Ascending aorta (tissue), 2 donors: ENCODE measurements at regions not wholly inside any gene's neighbourhood (a gene's known extent, or its start where the extent isn't known, plus 50 kb on each side); places are given as distances from the start of the nearest gene placed in this dataset.
"Not testable (repeated sequence)": the region's sequence is repeated elsewhere in the genome, so short reads cannot be mapped to it uniquely, and the experiment has no call there.

ENCODE experiments used
- DNase-seq, 2 donors: peaks; one replicate each; pipeline ENCODE4 v3.0.0-alpha.2; 2019; ENCODE audit warnings: low spot score in 2 of 2
- H3K27ac ChIP-seq, 2 donors: fragments of 200-600 bp; sonication (generic); one replicate each; pipeline ENCODE4 v1.5.1; 2016 to 2017; ENCODE audit warnings: mild to moderate bottlenecking in 1 of 2
- H3K27me3 ChIP-seq: fragments of 200-600 bp; sonication (generic); one replicate; pipeline ENCODE4 v1.5.1; 2017
- H3K36me3 ChIP-seq, 2 donors: fragments of 200-600 bp; sonication (generic); one replicate each; pipeline ENCODE4 v1.5.1; 2016
- H3K4me1 ChIP-seq, 2 donors: fragments of 200-600 bp; sonication (generic); one replicate each; pipeline ENCODE4 v1.5.1; 2016 to 2017; ENCODE audit warnings: mild to moderate bottlenecking in 1 of 2
- H3K4me3 ChIP-seq, 2 donors: fragments of 200-600 bp; sonication (generic); one replicate each; pipeline ENCODE4 v1.5.1; 2016 to 2017; ENCODE audit warnings: mild to moderate bottlenecking in 1 of 2
- H3K9me3 ChIP-seq, 2 donors: fragments of 200-600 bp; sonication (generic); one replicate each; pipeline ENCODE4 v1.5.1; 2016
- CTCF ChIP-seq, 3 experiments: fragments of 200-600 bp in 2 of 3; fragments of 450-650 bp in 1 of 3; sonication (generic) in 2 of 3; IDR thresholded peaks; one replicate each; pipeline ENCODE4 v1.5.1; 2016 to 2019; ENCODE audit warnings: antibody characterized with exemption in 3 of 3, mild to moderate bottlenecking in 1 of 3, moderate library complexity in 1 of 3
- intact Hi-C: fragments of 100-400 bp; cut with DNase I; formaldehyde crosslinking; loops from one replicate; pipeline ENCODE4 v1.15.1; 2023

DNA sequence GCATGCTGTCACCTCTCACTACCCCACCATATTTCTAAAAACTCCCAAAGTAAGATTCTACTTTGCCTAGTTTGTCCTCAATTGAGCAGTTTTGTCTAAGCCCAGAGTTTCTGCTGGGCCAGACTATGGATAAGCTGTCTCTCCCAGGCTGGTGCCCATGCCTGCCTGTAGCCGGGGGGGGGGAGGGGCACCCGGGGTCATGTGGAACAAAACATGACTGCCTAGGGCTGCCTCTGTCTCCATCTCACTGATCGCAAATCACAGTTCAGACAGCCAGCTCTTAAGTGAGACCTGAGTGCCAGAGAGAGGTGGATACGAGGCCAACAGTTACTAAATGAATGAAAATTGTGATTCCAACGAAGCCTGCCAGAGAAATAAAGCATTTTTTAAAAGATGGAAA is 78.8 kb upstream of the RPRML start:
- Histone ChIP-seq H3K27me3 (no peaks in the 10 kb centered on the region), H3K4me1 (no peaks in the 10 kb centered on the region), H3K4me3 (no peak overlapping the region), H3K27ac (no peak overlapping the region), H3K36me3 (peaks cover 24 to 34% of the 10 kb centered on the region in 2 donors), H3K9me3 (no peaks in the 10 kb centered on the region)
- DNase-seq = no peak
- TF ChIP-seq CTCF (IDR thresholded peaks at IDR 0.05) = no peak
- intact Hi-C loops = no loop called here

DNA sequence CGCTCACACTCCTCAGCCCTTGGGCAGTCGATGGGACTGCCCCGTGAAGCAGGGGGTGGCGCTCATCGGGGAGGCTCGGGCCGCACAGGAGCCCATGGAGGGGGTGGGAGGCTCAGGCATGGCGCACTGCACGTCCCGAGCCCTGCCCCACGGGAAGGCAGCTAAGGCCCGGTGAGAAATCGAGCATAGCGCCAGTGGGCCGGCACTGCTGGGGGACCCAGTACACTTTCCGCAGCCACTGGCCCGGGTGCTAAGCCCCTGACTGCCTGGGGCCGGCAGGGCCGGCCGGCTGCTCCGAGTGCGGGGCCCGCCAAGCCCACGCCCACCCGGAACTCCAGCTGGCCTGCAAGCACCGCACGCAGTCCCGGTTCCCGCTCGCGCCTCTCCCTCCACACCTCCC is 78.2 kb upstream of the RPRML start:
- peaks cover 24 to 34% of the 10 kb centered on the region in 2 donors for H3K36me3 ChIP-seq
- H3K27me3 ChIP-seq, H3K4me3 ChIP-seq, DNase-seq, H3K9me3 ChIP-seq, intact Hi-C loops, H3K4me1 ChIP-seq, H3K27ac ChIP-seq: not testable (repeated sequence)

- intact Hi-C loops, H3K4me3 ChIP-seq, H3K27me3 ChIP-seq, H3K9me3 ChIP-seq, DNase-seq, H3K27ac ChIP-seq, H3K4me1 ChIP-seq: not testable (repeated sequence)
- H3K36me3 ChIP-seq = peaks cover 24 to 34% of the 10 kb centered on the region in 2 donors
These were observed 77.6 kb upstream of the RPRML start for GRCh38 chr17:47056687-47057086.
